MCF 10A (cell line): ENCODE measurements at regions not wholly inside any gene's neighbourhood (a gene's known extent, or its start where the extent isn't known, plus 50 kb on each side); places are given as distances from the start of the nearest gene placed in this dataset.

ENCODE experiments used
- BruUV-seq: library from RNA; stranded (reverse); fragments of 400-500 nt; replicated peaks from 2 replicates; lab custom pipeline; 2021; lab: Mats Ljungman, UMichigan
- CTCF ChIA-PET: fragments of 300-600 bp; sonication (Branson Sonifier 250); formaldehyde crosslinking; extraction: SDS; loops from one replicate; lab custom pipeline; 2021; ENCODE audit warnings: antibody characterized with exemption, inconsistent platforms; lab: Yijun Ruan, JAX
- POLR2A ChIA-PET: fragments of 300-600, 350-650 bp; sonication (Branson Sonifier 250); formaldehyde crosslinking; extraction: SDS; loops from one replicate; lab custom pipeline; 2020; ENCODE audit warnings: antibody characterized with exemption, inconsistent platforms; lab: Yijun Ruan, JAX
- DNase-seq: peaks from one replicate; pipeline ENCODE4 v3.0.0-alpha.2; 2018; ENCODE audit not compliant: unreplicated experiment
- H3K27ac Mint-ChIP-seq: one replicate; pipeline ENCODE4 v1.8.0; 2022; ENCODE audit warnings: mild to moderate bottlenecking, low read depth, mixed read lengths; ENCODE audit not compliant: unreplicated experiment
- H3K27me3 Mint-ChIP-seq: one replicate; pipeline ENCODE4 v1.8.0; 2022; ENCODE audit warnings: mixed read lengths; ENCODE audit not compliant: insufficient read depth, unreplicated experiment
- H3K36me3 Mint-ChIP-seq: one replicate; pipeline ENCODE4 v1.8.0; 2022; ENCODE audit warnings: mild to moderate bottlenecking, moderate library complexity, mixed read lengths; ENCODE audit not compliant: insufficient read depth, unreplicated experiment
- H3K4me1 Mint-ChIP-seq: one replicate; pipeline ENCODE4 v1.8.0; 2022; ENCODE audit warnings: mixed read lengths; ENCODE audit not compliant: insufficient read depth, unreplicated experiment
- H3K4me3 Mint-ChIP-seq: one replicate; pipeline ENCODE4 v1.8.0; 2022; ENCODE audit warnings: mild to moderate bottlenecking, moderate library complexity, mixed read lengths; ENCODE audit not compliant: unreplicated experiment
- H3K9me3 Mint-ChIP-seq: one replicate; pipeline ENCODE4 v1.8.0; 2022; ENCODE audit warnings: mixed read lengths; ENCODE audit not compliant: unreplicated experiment
- intact Hi-C: fragments of 100-400 bp; cut with micrococcal nuclease; formaldehyde crosslinking; loops from 2 replicates; pipeline ENCODE4 v1.14.1; 2022
- TF ChIP-seq, protein P1 (sequence below): fragments of 200-600 bp; IDR thresholded peaks from one replicate; pipeline ENCODE4 v1.8.0; 2022; ENCODE audit warnings: antibody characterized with exemption, mild to moderate bottlenecking; ENCODE audit not compliant: unreplicated experiment

- intact Hi-C loops, result no loop called here
- no TSS peak for BruUV-seq
- no peaks in the 10 kb centered on the region for H3K36me3 Mint-ChIP-seq
- TF ChIP-seq, protein P1, sequence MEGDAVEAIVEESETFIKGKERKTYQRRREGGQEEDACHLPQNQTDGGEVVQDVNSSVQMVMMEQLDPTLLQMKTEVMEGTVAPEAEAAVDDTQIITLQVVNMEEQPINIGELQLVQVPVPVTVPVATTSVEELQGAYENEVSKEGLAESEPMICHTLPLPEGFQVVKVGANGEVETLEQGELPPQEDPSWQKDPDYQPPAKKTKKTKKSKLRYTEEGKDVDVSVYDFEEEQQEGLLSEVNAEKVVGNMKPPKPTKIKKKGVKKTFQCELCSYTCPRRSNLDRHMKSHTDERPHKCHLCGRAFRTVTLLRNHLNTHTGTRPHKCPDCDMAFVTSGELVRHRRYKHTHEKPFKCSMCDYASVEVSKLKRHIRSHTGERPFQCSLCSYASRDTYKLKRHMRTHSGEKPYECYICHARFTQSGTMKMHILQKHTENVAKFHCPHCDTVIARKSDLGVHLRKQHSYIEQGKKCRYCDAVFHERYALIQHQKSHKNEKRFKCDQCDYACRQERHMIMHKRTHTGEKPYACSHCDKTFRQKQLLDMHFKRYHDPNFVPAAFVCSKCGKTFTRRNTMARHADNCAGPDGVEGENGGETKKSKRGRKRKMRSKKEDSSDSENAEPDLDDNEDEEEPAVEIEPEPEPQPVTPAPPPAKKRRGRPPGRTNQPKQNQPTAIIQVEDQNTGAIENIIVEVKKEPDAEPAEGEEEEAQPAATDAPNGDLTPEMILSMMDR, result no peak
- CTCF ChIA-PET, result no interaction called here
- no peaks in the 10 kb centered on the region for H3K4me1 Mint-ChIP-seq
- no peaks in the 10 kb centered on the region for H3K9me3 Mint-ChIP-seq
- H3K27me3 Mint-ChIP-seq, result no peaks in the 10 kb centered on the region
- no peak overlapping the region for H3K4me3 Mint-ChIP-seq
- DNase-seq, result no peak
- POLR2A ChIA-PET, result no interaction called here
- H3K27ac Mint-ChIP-seq, result no peak overlapping the region
Measured at GRCh38 chr1:199264283-199264682, 625.4 kb downstream of the PTPRC start.

DNA sequence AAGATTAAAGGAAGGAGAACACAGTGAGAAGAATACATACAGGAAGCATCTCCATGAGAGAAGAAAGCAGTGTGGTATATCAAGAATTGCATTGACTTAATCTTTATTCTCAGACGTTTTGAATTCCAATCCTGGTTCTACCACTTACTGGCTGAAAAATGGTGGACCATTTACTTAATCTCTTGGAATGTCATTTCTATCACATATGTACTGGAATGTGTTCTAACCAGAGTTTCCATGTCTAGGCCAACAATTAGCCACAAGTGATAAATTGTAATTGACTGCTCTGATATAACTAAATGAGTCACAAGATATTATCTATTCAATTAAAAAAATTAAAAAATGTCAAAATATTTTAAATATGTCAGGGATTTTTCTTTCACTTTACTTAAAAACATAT lies 626.1 kb downstream of the PTPRC start:
- no peak for DNase-seq
- POLR2A ChIA-PET, result no interaction called here

DNA sequence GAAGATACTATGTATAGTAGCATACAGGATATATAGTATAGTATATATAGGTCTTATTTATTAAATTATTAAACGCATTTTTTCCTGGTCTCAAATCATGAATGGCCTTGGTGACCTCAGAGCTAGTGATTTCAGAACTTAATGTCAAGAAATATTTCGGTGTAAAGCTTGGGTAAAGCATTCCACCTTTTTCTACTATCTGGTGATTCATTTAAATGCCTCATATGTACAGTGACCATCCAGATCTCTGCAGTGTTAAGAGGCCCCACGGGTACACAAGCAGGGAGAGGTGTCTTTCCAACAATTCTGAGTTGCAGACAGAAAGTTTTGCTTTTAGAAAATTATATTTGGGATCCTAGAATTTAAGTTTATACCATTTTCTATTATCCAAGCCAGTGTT lies 626.5 kb downstream of the PTPRC start:
- CTCF ChIA-PET, result interaction anchor here (0.6 to 1.3 kb wide), 2 partner anchors 22 to 72 kb away, joined by 3 read pairs; no protein-coding TSS in a partner anchor
- intact Hi-C loops, result no loop called here

More for the DNA sequence above, 626.1 kb downstream of the PTPRC start:
- H3K4me3 Mint-ChIP-seq, result no peak overlapping the region
- no peaks in the 10 kb centered on the region for H3K36me3 Mint-ChIP-seq
- H3K27ac Mint-ChIP-seq, result no peak overlapping the region
- H3K4me1 Mint-ChIP-seq, result no peaks in the 10 kb centered on the region
- no TSS peak for BruUV-seq
- TF ChIP-seq, protein P1, result no peak
- intact Hi-C loops, result no loop called here
- CTCF ChIA-PET, result no interaction called here
- no peaks in the 10 kb centered on the region for H3K9me3 Mint-ChIP-seq
- H3K27me3 Mint-ChIP-seq, result no peaks in the 10 kb centered on the region

DNA sequence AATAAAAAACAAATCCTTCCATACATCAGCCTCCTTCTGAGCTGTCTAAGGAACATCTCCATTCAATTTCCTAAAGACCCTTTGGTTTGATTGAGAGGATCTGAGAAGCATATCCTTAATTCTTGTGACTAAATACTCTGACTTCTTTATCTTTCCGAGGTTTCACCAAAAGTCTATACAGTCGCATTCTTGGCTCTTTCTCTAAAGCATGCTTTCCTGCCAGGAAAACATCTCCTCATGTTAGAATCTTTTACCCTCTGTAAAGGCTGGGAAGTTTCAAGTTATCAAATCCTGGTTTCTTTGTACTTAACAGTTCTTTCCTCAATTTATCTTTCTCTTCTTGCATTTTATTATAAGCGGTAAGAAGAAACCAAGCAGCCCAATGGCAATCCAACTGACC lies 630.4 kb downstream of the PTPRC start:
- no peaks in the 10 kb centered on the region for H3K36me3 Mint-ChIP-seq
- TF ChIP-seq, protein P1, result no peak
- no peaks in the 10 kb centered on the region for H3K9me3 Mint-ChIP-seq
- POLR2A ChIA-PET, result no interaction called here
- intact Hi-C loops, result no loop called here
- no peaks in the 10 kb centered on the region for H3K27me3 Mint-ChIP-seq
- H3K4me1 Mint-ChIP-seq, result peaks cover 24% of the 10 kb centered on the region
- CTCF ChIA-PET, result interaction anchor here (0.5 to 0.7 kb wide), 2 partner anchors 10 to 22 kb away, joined by 3 to 6 read pairs; no protein-coding TSS in a partner anchor
- no peak overlapping the region for H3K27ac Mint-ChIP-seq
- no peak for DNase-seq
- BruUV-seq, result no TSS peak
- no peak overlapping the region for H3K4me3 Mint-ChIP-seq

More for the DNA sequence above, 626.5 kb downstream of the PTPRC start:
- BruUV-seq, result no TSS peak
- POLR2A ChIA-PET, result interaction anchor here (0.6 kb wide), 1 partner anchor 495 kb away, joined by 3 read pairs; no protein-coding TSS in a partner anchor
- H3K27me3 Mint-ChIP-seq, result no peaks in the 10 kb centered on the region
- no peak overlapping the region for H3K4me3 Mint-ChIP-seq
- TF ChIP-seq, protein P1, result no peak
- H3K27ac Mint-ChIP-seq, result no peak overlapping the region
- H3K4me1 Mint-ChIP-seq, result no peaks in the 10 kb centered on the region
- H3K36me3 Mint-ChIP-seq, result no peaks in the 10 kb centered on the region
- no peaks in the 10 kb centered on the region for H3K9me3 Mint-ChIP-seq
- DNase-seq, result no peak
